AG04450 (cell line): ENCODE measurements at regions not wholly inside any gene's neighbourhood (a gene's known extent, or its start where the extent isn't known, plus 50 kb on each side); places are given as distances from the start of the nearest gene placed in this dataset.

ENCODE experiments used
- CTCF ChIA-PET: fragments of 300-600, 350-600 bp; formaldehyde crosslinking; extraction: SDS; loops from one replicate; lab custom pipeline; 2022; ENCODE audit warnings: antibody characterized with exemption, inconsistent platforms; lab: Charles Lee
- POLR2A ChIA-PET: fragments of 350-600 bp; formaldehyde crosslinking; extraction: SDS; loops from one replicate; lab custom pipeline; 2021; ENCODE audit warnings: antibody characterized with exemption, inconsistent platforms; lab: Yijun Ruan, JAX
- DNase-seq: peaks from one replicate; pipeline ENCODE4 v3.0.0-alpha.2; 2011; ENCODE audit warnings: low read depth, low spot score
- H3K27ac ChIP-seq: one replicate; pipeline ENCODE4 v1.5.1; 2012; ENCODE audit warnings: low read depth, low read length, control low read depth
- H3K27me3 ChIP-seq: one replicate; pipeline ENCODE4 v1.6.0; 2012; ENCODE audit warnings: low read length; ENCODE audit not compliant: control insufficient read depth, insufficient read depth
- H3K4me3 ChIP-seq: 2 replicates; pipeline ENCODE4 v1.5.1; 2011; ENCODE audit warnings: mild to moderate bottlenecking, low read depth, low read length, control low read depth
- H3K9me3 ChIP-seq: 2 replicates; pipeline ENCODE4 v1.5.1; 2012; ENCODE audit warnings: low read length; ENCODE audit not compliant: control insufficient read depth, insufficient read depth
- TF ChIP-seq, protein P1 (sequence below): IDR thresholded peaks from 2 replicates; pipeline ENCODE4 v1.5.1; 2011; ENCODE audit warnings: low read depth, low read length, control low read depth, inconsistent platforms

- no peaks in the 10 kb centered on the region for H3K9me3 ChIP-seq
- ChIA-PET CTCF (interaction anchor here (0.6 to 1.3 kb wide), 3 partner anchors 11 to 263 kb away, joined by 3 read pairs; no protein-coding TSS in a partner anchor), POLR2A (interaction anchor here (0.6 to 1.3 kb wide), 3 partner anchors 97 to 1287 kb away, joined by 4 to 5 read pairs (median 4); no protein-coding TSS in a partner anchor)
- H3K27me3 ChIP-seq, result no peaks in the 10 kb centered on the region
- TF ChIP-seq, protein P1, sequence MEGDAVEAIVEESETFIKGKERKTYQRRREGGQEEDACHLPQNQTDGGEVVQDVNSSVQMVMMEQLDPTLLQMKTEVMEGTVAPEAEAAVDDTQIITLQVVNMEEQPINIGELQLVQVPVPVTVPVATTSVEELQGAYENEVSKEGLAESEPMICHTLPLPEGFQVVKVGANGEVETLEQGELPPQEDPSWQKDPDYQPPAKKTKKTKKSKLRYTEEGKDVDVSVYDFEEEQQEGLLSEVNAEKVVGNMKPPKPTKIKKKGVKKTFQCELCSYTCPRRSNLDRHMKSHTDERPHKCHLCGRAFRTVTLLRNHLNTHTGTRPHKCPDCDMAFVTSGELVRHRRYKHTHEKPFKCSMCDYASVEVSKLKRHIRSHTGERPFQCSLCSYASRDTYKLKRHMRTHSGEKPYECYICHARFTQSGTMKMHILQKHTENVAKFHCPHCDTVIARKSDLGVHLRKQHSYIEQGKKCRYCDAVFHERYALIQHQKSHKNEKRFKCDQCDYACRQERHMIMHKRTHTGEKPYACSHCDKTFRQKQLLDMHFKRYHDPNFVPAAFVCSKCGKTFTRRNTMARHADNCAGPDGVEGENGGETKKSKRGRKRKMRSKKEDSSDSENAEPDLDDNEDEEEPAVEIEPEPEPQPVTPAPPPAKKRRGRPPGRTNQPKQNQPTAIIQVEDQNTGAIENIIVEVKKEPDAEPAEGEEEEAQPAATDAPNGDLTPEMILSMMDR, result no peak
- no peak for DNase-seq
- H3K4me3 ChIP-seq, result no peak overlapping the region
- H3K27ac ChIP-seq, result no peak overlapping the region
Measured at GRCh38 chr2:149745396-149746230, 158.0 kb upstream of the MMADHC start.

GRCh38 chr2:149744865-149745264, 157.3 kb upstream of the MMADHC start:
- ChIA-PET POLR2A (interaction anchor here (0.6 to 1.3 kb wide), 3 partner anchors 96 to 1287 kb away, joined by 4 to 5 read pairs (median 4); no protein-coding TSS in a partner anchor), CTCF (interaction anchor here (0.6 to 1.3 kb wide), 3 partner anchors 12 to 264 kb away, joined by 3 read pairs; no protein-coding TSS in a partner anchor)
- TF ChIP-seq, protein P1, result no peak
- Histone ChIP-seq H3K27ac (peak overlapping the region; percentile 59), H3K9me3 (no peaks in the 10 kb centered on the region), H3K27me3 (no peaks in the 10 kb centered on the region), H3K4me3 (no peak overlapping the region)
- DNase-seq, result no peak

GRCh38 chr2:149743842-149744448, 156.4 kb upstream of the MMADHC start:
- TF ChIP-seq, protein P1, result peak; percentile 32
- ChIA-PET CTCF (no interaction called here), POLR2A (no interaction called here)
- H3K27me3 ChIP-seq, result no peaks in the 10 kb centered on the region
- DNase-seq, result peak; percentile 85
- H3K4me3 ChIP-seq, result no peak overlapping the region
- peak overlapping the region; percentile 88 for H3K27ac ChIP-seq
- no peaks in the 10 kb centered on the region for H3K9me3 ChIP-seq

GRCh38 chr2:149741646-149742045, 154.1 kb upstream of the MMADHC start:
- TF ChIP-seq, protein P1, result no peak
- Histone ChIP-seq H3K27me3 (no peaks in the 10 kb centered on the region), H3K4me3 (no peak overlapping the region), H3K9me3 (no peaks in the 10 kb centered on the region), H3K27ac (no peak overlapping the region)
- peak; percentile 72 for DNase-seq
- ChIA-PET POLR2A (interaction anchor here (1.2 kb wide), 1 partner anchor 93 kb away, joined by 4 read pairs; no protein-coding TSS in a partner anchor), CTCF (interaction anchor here (0.6 to 1.0 kb wide), 2 partner anchors 727 to 806 kb away, joined by 3 to 4 read pairs; no protein-coding TSS in a partner anchor)
